Stimulated activated CD8-positive, alpha-beta memory T cell treated with anti-CD3 and anti-CD28 coated beads, Interleukin-4, amount 100 ng/mL, for 1 hour (primary cell): ENCODE measurements at regions not wholly inside any gene's neighbourhood (a gene's known extent, or its start where the extent isn't known, plus 50 kb on each side); places are given as distances from the start of the nearest gene placed in this dataset.

Source experiments
- DNase-seq, 2 donors: peaks; one replicate each; pipeline ENCODE4 v3.0.0-alpha.2; 2020; ENCODE audit warnings: low read depth in 2 of 2, low spot score in 1 of 2

GRCh38 chr5:156109317-156110023, 217.5 kb upstream of the SGCD start:
- DNase-seq = no peak

- no peak for DNase-seq
Observed at GRCh38 chr5:156119692-156120091, 207.3 kb upstream of the SGCD start.

GRCh38 chr5:156120777-156121176, 206.2 kb upstream of the SGCD start:
- no peak for DNase-seq

GRCh38 chr5:156121234-156121633, 205.7 kb upstream of the SGCD start:
- no peak for DNase-seq

GRCh38 chr5:156121882-156122281, 205.1 kb upstream of the SGCD start:
- no peak for DNase-seq

- DNase-seq = no peak
Observed at GRCh38 chr5:156124708-156125107, 202.3 kb upstream of the SGCD start.

GRCh38 chr5:156125118-156125517, 201.8 kb upstream of the SGCD start:
- DNase-seq = no peak

- no peak for DNase-seq
Observed at GRCh38 chr5:156126716-156127115, 200.2 kb upstream of the SGCD start.

- DNase-seq = no peak
Observed at GRCh38 chr5:156128026-156128425, 198.9 kb upstream of the SGCD start.

- no peak for DNase-seq
Observed at GRCh38 chr5:156134216-156134615, 192.7 kb upstream of the SGCD start.

- no peak for DNase-seq
Observed at GRCh38 chr5:156135531-156135930, 191.4 kb upstream of the SGCD start.

- DNase-seq = no peak
Observed at GRCh38 chr5:156137071-156137869, 189.7 kb upstream of the SGCD start.

- no peak for DNase-seq
Observed at GRCh38 chr5:156142867-156143266, 184.1 kb upstream of the SGCD start.

- no peak for DNase-seq
Observed at GRCh38 chr5:156147261-156147943, 179.6 kb upstream of the SGCD start.

- DNase-seq = no peak
Observed at GRCh38 chr5:156147944-156148285, 179.0 kb upstream of the SGCD start.

- DNase-seq = no peak
Observed at GRCh38 chr5:156148301-156148700, 178.7 kb upstream of the SGCD start.

- DNase-seq = no peak
Observed at GRCh38 chr5:156149213-156149612, 177.8 kb upstream of the SGCD start.

GRCh38 chr5:156153602-156154001, 173.4 kb upstream of the SGCD start:
- no peak for DNase-seq

GRCh38 chr5:156154757-156155156, 172.2 kb upstream of the SGCD start:
- no peak for DNase-seq

- DNase-seq = no peak
Observed at GRCh38 chr5:156155598-156155997, 171.4 kb upstream of the SGCD start.

- DNase-seq = no peak
Observed at GRCh38 chr5:156164306-156164705, 162.7 kb upstream of the SGCD start.

GRCh38 chr5:156169495-156169894, 157.5 kb upstream of the SGCD start:
- no peak for DNase-seq
